Peyer's patch (tissue), 4 donors: ENCODE measurements at regions not wholly inside any gene's neighbourhood (a gene's known extent, or its start where the extent isn't known, plus 50 kb on each side); places are given as distances from the start of the nearest gene placed in this dataset.

ENCODE experiments used
- POLR2A ChIP-seq, 2 donors: fragments of 450-650 bp; IDR thresholded peaks; one replicate each; pipeline ENCODE4 v1.5.1; 2017; ENCODE audit warnings: antibody characterized with exemption in 2 of 2, mild to moderate bottlenecking in 2 of 2, moderate library complexity in 2 of 2
- TF ChIP-seq, protein P1 (sequence below), 6 experiments: fragments of 450-650 bp in 4 of 6; fragments of 200-600 bp in 2 of 6; sonication (generic) in 1 of 6; IDR thresholded peaks; one replicate each; pipeline ENCODE4 v1.5.1; 2017 to 2019; ENCODE audit warnings: antibody characterized with exemption in 6 of 6, mild to moderate bottlenecking in 3 of 6, moderate library complexity in 1 of 6

DNA sequence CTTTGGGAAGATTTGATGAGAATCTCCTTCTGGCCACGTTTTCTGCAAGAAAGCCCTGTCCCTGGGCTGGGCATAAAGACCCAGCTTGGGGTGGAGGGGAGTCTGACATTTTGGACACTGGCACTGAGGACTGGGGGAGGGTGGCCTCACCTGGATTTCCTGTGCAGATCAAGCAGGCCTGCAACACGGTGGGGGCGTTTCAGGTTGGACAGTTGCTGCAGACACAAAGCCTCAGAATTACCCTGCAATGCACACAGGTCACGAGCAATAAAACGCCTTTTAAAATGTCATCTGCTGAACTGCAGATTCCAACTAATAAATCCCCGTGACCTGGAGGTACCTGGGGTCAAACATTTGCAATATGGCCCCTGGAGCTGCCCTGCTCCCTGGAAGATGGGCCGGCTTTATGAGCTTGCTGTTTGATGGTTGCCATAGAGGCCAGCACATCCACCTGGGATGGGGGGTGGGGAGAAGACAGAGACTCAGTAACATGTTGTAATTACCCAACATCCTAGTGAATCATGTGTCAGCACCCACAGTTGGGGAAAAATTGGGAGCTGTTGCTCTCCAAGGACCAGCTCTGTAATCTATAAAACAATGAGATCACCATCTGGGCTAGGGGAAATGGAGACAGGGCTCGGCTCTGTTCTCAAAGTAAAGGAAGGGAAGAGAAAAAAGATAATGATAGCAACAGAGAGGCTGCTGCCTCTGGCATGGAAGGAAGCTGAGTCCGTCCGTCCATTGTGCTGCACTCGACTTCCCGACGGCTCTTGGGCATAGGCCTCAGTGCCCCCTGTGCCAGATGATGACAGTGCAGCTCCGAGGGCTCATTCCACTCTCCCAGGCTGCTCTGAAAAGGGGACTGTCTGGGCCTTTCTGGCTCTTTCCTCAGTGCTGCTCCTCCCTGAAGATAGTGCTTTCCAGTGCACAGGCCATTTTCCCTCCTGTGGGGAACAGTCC is 340.3 kb downstream of the CYRIA start:
- no peak for TF ChIP-seq POLR2A (IDR thresholded peaks at IDR 0.05)
- TF ChIP-seq, protein P1, sequence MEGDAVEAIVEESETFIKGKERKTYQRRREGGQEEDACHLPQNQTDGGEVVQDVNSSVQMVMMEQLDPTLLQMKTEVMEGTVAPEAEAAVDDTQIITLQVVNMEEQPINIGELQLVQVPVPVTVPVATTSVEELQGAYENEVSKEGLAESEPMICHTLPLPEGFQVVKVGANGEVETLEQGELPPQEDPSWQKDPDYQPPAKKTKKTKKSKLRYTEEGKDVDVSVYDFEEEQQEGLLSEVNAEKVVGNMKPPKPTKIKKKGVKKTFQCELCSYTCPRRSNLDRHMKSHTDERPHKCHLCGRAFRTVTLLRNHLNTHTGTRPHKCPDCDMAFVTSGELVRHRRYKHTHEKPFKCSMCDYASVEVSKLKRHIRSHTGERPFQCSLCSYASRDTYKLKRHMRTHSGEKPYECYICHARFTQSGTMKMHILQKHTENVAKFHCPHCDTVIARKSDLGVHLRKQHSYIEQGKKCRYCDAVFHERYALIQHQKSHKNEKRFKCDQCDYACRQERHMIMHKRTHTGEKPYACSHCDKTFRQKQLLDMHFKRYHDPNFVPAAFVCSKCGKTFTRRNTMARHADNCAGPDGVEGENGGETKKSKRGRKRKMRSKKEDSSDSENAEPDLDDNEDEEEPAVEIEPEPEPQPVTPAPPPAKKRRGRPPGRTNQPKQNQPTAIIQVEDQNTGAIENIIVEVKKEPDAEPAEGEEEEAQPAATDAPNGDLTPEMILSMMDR (IDR thresholded peaks at IDR 0.05) = no peak
